ENCODE measurements at regions not wholly inside any gene's neighbourhood (a gene's known extent, or its start where the extent isn't known, plus 50 kb on each side); places are given as distances from the start of the nearest gene placed in this dataset.
"Not testable (repeated sequence)": the region's sequence is repeated elsewhere in the genome, so short reads cannot be mapped to it uniquely, and the experiment has no call there.

GRCh38 chr3:11711876-11712275 is 68.2 kb upstream of the VGLL4 start:
- no peak for DNase-seq

GRCh38 chr3:11709782-11710181 is 66.1 kb upstream of the VGLL4 start:
- no peak for DNase-seq

- not testable (repeated sequence) for DNase-seq
Observed at GRCh38 chr3:11707084-11707483, 63.4 kb upstream of the VGLL4 start.

GRCh38 chr3:11706604-11707003 is 62.9 kb upstream of the VGLL4 start:
- no peak for DNase-seq

- no peak for DNase-seq
Observed at GRCh38 chr3:11705049-11705448, 61.3 kb upstream of the VGLL4 start.

GRCh38 chr3:11703146-11703545 is 59.4 kb upstream of the VGLL4 start:
- DNase-seq = no peak

GRCh38 chr3:11699083-11699427 is 55.3 kb upstream of the VGLL4 start:
- no peak for DNase-seq

- DNase-seq = no peak
Observed at GRCh38 chr3:11698326-11699082, 54.8 kb upstream of the VGLL4 start.

GRCh38 chr3:11697701-11698100 is 54.0 kb upstream of the VGLL4 start:
- no peak for DNase-seq

- no peak for DNase-seq
Observed at GRCh38 chr3:11696054-11696453, 52.3 kb upstream of the VGLL4 start.

All from NCI-H1105 treated with DMSO at 0.1 percent for 48 hours (cell line).